LNCAP (cell line): ENCODE measurements at regions not wholly inside any gene's neighbourhood (a gene's known extent, or its start where the extent isn't known, plus 50 kb on each side); places are given as distances from the start of the nearest gene placed in this dataset.

Experiments used
- CTCF ChIP-seq: fragments of 450-650 bp; IDR thresholded peaks from 2 replicates; pipeline ENCODE4 v1.5.1; 2017; ENCODE audit warnings: mild to moderate bottlenecking

DNA sequence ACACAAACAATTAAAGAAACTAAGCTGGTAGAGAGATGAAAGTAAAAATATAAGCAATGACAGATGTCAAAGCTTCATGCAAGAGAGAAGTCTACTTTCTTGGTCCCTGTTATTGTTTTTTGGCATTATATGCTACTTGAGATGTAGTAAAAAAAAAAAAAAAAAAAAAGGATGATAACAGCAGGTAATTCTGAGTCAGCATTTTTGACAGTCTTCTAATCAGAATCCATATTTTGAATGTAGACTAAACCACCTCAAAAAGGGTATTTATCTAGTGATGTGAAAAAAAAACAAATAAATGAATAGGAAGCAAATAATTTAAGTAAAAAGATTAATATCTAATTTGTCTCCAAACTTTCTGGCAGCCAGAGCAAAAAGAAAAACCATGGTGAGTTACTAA, 422.2 kb upstream of the CPEB2 start:
- TF ChIP-seq CTCF: no peak

- no peak for TF ChIP-seq CTCF
These were observed 420.5 kb upstream of the CPEB2 start for GRCh38 chr4:14581741-14582140.

GRCh38 chr4:14582677-14583076, 419.6 kb upstream of the CPEB2 start:
- no peak for TF ChIP-seq CTCF

DNA sequence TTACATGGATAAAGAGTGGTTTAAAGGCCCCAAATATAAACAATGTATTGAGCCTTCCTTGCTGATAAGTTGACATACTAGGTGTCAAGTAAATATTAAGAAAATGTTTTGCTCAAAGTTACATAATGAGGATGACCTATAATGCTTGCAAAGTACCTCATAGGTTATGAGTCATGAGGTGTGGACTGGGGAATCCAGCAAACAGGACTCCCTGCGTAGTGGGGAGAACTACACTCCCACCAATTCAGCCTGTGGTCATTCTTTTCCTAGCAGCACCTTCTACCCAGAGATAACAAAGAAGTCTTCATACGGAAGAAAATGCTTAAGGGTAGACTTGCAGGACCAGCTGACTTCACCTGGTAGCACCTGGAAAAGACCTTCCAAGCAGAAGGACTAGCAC, 418.9 kb upstream of the CPEB2 start:
- no peak for TF ChIP-seq CTCF

- no peak for TF ChIP-seq CTCF
These were observed 418.5 kb upstream of the CPEB2 start for GRCh38 chr4:14583752-14584151.

DNA sequence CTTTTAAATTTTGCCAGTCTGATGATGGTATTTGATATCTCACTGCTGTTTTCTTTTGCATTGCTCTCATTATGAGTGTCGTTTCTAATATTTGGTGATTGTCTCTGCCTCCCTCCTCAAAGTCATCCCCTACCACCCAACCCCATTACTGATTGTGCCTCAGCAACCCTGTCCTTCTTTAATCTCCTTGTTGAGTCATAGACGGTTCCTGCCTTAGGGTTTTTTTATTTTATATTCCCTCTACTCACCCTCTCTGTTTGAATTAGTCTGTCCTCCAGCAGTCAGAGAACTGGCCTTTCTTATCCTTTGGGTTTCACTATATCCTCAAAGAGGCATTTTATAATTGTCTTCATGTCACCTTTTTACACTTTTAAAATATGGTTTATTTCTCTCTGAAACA, 409.3 kb upstream of the CPEB2 start:
- TF ChIP-seq CTCF: no peak

DNA sequence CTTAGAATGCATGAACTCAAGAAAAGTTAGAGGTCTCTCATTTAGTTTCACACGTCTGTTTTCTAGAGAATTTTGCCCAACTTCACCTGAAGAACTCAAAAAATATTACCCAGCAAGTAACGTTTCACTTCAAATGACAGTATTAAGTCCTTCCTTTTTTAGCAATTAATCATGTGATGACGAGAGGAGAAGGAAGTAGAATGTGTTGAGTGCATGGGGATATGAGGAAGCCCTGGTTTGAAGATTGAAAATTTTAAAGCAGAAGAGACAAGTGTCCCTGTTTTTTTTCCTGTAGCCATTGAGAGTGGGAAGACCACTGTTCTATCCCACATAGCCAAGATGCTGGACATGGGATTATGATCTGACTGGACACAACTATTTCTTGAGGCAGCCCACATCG, 406.3 kb upstream of the CPEB2 start:
- TF ChIP-seq CTCF: no peak

- TF ChIP-seq CTCF: no peak
These were observed 405.8 kb upstream of the CPEB2 start for GRCh38 chr4:14596437-14596836.
